T1000 (cell line): ENCODE measurements at regions not wholly inside any gene's neighbourhood (a gene's known extent, or its start where the extent isn't known, plus 50 kb on each side); places are given as distances from the start of the nearest gene placed in this dataset.
"Not testable (repeated sequence)": the region's sequence is repeated elsewhere in the genome, so short reads cannot be mapped to it uniquely, and the experiment has no call there.

Source experiments
- DNase-seq: peaks from one replicate; lab custom pipeline; 2025; ENCODE audit warnings: mixed read lengths; lab: John Stamatoyannopoulos, UW

DNA sequence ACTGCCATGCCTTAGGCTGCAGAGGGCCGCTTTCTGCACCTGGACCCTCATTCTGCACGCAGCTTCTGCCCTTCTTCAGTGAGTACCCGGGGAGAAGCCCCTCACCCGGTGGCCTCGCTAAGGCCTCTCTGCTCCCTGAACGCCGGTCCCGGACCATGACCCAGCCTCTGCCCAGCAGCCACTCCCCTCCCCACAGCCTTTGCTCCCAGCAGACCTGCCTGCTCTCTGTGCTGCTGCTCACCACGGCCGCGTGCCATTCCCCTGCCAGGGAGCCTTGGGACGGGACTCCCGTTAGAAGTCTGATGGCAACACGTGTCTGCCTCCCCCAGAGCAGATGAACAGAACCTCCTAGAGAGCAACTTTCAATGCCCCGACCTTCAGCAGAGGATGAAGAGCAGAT lies 282.8 kb downstream of the NDUFA10 start:
- DNase-seq = no peak

DNA sequence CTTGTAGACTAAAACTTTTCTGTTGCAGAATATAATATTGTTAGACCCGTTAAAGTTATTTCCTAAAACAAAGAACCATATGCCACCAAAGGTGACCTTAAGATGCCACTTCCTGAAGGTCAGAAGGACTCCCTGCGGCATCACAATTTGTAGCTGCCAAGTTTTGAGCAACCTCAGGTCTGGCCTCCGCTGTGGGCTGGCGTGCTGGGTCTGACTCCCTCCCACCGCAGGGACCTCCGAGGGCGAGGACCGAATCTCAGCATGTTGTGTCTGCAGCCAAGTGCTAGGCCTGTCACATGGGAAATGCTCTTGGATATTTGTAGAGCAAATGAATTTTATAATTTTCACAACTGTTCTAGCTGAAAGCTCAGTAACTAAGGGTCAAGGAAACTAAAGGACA lies 285.9 kb downstream of the NDUFA10 start:
- DNase-seq = no peak

DNA sequence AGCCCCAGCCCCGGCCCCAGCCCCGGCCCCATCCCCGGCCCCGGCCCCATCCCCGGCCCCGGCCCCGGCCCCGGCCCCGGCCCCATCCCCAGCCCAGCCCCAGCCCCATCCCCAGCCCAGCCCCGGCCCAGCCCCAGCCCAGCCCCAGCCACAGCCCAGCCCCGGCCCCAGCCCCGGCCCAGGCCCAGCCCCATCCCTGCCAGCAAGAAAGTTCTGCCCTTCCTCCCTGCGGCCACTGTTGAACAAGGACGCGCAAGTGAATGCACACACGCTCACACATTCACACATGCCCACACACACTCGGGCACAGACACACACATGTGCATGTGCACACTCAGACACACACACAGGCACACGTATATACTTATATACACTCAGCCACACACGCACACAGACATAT lies 287.0 kb downstream of the NDUFA10 start:
- DNase-seq = no peak

DNA sequence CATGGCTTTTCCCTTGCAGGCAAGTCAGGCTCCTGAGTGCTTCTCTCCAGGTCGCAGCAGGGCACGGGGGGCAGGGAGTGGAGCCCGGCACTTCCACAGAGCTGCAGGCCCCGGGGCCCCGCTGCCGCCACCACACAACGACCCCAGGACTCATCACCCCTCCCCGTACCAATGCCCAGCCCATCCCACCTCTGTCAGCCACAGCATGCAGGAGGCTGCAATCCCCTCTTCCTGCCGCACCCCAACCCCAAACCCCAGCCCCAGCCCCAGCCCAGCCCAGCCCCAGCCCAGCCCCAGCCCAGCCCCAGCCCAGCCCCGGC lies 288.0 kb downstream of the NDUFA10 start:
- no peak for DNase-seq

GRCh38 chr2:239736358-239737143 lies 288.6 kb downstream of the NDUFA10 start:
- no peak for DNase-seq

GRCh38 chr2:239735829-239736357 lies 289.2 kb downstream of the NDUFA10 start:
- no peak for DNase-seq

- DNase-seq = no peak
Measured at GRCh38 chr2:239735131-239735828, 289.9 kb downstream of the NDUFA10 start.

DNA sequence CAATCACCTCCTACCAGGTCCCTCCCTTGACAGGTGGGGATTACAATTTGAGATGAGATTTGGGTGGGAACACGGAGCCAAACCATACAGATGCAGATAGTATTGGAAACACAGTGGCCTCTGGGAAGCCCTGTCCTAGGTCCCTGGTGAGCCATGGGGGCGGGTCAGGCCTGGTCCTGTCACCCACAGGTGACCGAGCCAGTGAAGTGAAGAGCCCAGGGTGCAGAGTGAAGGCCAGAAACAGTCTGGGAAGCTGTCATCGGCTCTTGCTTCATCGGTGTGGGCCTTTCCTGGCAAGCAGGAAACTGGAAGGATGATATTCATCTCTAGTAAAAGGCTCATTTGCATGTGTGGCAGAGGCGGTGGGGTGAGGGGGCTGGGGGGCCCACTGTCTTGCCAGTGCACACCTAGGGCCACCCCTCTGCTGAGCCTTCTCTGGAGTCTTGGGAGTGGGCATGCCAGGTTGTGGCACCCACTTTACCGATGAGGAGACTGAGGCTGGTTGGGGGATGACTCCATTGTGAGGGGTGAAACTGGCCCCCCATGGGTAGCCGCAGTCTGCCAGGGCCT lies 290.6 kb downstream of the NDUFA10 start:
- DNase-seq = no peak

DNA sequence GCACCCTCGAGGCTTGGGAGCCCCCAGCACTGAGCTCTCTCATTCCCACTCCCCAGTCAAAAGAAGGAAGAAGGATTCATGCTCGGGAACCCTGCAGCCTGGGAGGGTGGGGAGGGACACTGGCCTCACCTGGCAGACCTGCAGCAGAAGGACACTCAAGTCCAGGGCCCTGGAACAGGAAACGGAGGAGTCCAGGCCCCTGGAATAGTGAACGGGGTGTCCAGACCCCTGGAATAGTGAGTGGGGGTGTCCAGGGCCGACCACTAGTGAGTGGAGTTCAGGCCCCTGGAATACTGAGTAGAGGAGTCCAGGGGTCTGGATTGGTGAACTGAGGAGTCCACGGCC lies 292.5 kb downstream of the NDUFA10 start:
- no peak for DNase-seq

GRCh38 chr2:239731998-239732665 lies 293.0 kb downstream of the NDUFA10 start:
- no peak for DNase-seq

DNA sequence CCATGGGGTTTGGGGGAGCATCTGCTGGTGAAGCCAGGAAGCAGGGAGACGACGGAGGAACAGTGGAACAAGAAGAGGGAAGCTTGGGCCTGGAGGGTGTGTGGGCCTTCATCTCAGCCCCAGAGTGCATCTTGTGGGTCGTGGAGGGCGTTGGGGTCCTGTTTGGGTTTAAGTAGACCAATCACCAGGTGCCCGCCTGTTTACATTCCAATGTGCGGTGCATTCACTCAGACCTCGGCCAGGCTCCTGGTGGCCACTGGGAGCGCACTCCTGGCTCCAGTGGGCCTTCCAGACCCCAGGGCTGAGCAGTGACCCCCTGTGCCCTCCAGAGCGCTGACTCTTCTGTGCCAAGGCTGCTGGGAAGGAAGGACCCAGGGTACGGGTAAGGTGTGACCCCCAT lies 293.7 kb downstream of the NDUFA10 start:
- no peak for DNase-seq

GRCh38 chr2:239730897-239731296 lies 294.2 kb downstream of the NDUFA10 start:
- no peak for DNase-seq

DNA sequence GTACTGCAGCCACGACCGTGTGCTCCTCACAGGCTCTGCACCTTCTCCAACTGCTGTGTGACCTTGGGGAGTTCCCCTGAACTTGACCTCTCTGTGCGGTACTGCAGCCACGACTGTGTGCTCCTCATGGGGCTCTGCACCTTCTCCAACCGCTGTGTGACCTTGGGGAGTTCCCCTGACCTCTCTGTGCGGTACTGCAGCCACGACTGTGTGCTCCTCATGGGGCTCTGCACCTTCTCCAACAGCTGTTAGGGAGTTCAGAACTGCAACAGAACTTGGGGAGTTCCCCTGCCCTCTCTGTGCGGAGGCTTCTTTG lies 294.6 kb downstream of the NDUFA10 start:
- not testable (repeated sequence) for DNase-seq

- DNase-seq = no peak
Measured at GRCh38 chr2:239729681-239730566, 295.2 kb downstream of the NDUFA10 start.

- no peak for DNase-seq
Measured at GRCh38 chr2:239729151-239729550, 296.0 kb downstream of the NDUFA10 start.

GRCh38 chr2:239728751-239729150 lies 296.4 kb downstream of the NDUFA10 start:
- DNase-seq = no peak

DNA sequence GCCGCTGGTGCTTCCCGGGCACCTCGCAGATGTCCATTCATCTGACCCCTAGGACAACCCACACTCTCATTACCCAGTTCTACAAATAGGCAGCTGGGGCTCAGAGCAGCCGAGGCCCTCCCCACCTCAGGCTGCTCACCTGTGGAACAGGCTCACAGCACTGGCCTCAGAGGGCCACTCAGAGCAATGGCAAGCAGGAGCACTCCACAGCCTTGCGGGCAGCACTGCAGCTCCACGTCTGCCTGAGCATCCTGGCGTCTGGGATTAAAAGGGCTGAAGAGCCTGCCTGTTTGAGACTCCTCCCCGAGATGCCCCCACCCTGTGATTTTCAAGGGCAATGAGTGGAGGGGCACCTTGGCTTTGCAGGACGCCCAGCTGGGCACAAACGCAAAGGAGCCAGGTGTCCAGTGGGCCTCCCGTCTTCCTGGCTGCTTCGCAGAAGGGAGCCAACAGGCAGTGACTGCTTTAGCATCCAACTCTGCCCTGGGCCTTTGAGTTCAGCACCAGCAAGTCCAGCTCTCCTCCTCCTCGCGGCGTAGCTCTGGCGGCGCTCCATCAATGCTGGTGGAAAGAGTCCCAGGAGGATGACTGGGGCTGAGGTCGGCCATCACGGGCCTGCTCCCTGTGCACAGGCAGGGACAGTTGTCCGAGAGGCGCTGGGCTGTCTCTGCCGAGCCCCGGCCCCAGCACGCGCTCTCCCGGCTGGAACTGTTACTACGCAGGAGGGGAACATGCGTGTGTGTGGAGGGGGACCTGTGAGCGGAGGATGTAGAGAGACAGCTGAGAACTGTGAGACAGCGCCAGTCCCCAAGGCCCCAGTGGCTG lies 297.2 kb downstream of the NDUFA10 start:
- DNase-seq = no peak

DNA sequence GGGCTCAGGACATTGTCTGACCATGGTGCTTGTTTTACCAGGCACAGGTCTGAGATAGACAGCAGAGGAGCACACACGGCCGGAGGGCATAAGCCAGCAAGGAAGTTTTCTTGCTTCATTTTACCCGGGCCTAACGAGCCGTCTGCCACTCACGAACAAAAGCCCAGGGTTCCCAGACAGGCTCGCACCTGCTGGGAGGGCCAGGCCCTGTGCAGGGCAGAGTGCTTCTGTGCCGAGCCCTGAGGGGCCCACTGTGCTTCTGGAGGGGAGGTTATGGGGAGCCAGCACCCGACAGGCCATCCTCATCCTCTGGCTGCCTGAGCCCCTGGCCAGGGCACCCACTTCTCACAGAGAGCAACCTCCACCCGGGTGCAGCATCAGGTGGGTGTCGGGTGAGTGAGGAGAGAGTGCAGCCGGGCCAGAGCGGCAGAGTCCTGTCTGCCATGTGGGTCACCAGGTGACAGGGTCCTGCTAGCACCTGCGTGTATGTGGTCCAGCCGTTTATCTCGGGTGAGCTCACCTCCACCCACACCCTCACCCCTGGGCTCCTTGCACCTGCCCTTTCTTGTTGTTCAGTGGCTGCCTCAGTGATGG lies 297.9 kb downstream of the NDUFA10 start:
- no peak for DNase-seq

DNA sequence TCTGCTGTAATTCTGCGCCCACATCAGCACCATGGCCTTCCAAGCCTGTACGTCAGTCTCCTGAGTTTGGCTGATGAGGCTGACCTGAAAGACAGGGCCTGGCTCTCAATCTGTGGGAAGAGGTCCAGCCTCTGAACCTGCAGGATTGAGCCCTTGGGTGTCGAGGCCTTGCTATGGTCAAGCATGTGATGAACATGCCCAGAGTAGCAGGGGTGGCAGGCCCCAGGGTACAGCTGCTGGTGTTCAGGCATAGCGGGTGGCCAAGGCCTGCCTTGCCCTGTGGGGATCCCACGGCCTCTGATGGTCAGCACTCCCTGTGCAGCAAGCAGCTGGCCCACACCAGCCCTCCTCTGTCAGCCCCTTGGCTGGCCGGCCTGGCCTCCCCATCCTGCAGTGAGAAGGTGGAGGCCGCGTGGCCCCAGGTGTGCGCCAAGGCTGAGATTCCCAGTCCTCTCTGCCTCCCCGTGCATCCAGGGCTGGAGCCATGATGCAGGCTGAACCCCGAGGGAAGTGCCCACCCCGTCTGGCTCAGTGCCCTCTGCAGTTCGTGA lies 298.4 kb downstream of the NDUFA10 start:
- DNase-seq = no peak

DNA sequence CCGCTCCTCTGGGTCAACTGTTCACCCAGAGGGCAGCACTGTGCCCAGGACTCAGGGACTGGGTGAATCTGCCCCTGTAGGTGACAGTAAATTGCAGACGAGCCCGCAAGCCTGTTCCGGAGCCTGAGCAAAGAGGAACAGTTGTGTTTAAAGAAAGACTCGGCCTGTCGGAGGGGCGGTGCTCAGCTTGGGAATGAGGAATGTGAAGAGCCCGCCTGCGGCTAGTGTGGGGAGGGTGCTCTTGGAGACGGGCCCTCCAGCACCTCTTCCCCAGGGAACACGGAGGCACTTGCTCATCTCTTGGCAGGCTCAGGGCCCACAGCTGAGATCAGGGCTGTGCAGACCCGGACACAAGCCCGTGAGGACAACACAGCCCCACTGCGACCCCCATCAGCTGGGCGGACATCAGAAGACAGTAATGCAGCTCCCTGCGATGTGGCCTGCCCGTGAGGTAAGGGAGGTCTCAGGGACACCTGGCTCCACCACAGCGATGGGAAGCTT lies 299.0 kb downstream of the NDUFA10 start:
- no peak for DNase-seq
